Left ventricle myocardium inferior (tissue), 1 donor: ENCODE measurements at regions not wholly inside any gene's neighbourhood (a gene's known extent, or its start where the extent isn't known, plus 50 kb on each side); places are given as distances from the start of the nearest gene placed in this dataset.

Experiments used
- DNase-seq: peaks from one replicate; pipeline ENCODE4 v3.0.0-alpha.2; 2020
- H3K27ac ChIP-seq: fragments of 200-600 bp; replicated peaks from 2 replicates; pipeline ENCODE4 v1.8.0; 2021
- H3K27me3 ChIP-seq: fragments of 200-600 bp; 2 replicates; pipeline ENCODE4 v1.8.0; 2021; ENCODE audit warnings: low read depth
- H3K36me3 ChIP-seq: fragments of 200-600 bp; 2 replicates; pipeline ENCODE4 v1.8.0; 2021
- H3K4me1 ChIP-seq: fragments of 200-600 bp; 2 replicates; pipeline ENCODE4 v1.8.0; 2021
- H3K4me3 ChIP-seq: fragments of 200-600 bp; 2 replicates; pipeline ENCODE4 v1.8.0; 2021; ENCODE audit warnings: mild to moderate bottlenecking, moderate library complexity
- H3K9me3 ChIP-seq: fragments of 200-600 bp; replicated peaks from 2 replicates; pipeline ENCODE4 v1.8.0; 2021
- intact Hi-C: fragments of 100-400 bp; cut with micrococcal nuclease; formaldehyde crosslinking; loops from one replicate; pipeline ENCODE4 v1.11.0; 2022
- TF ChIP-seq, protein P1 (sequence below): fragments of 200-600 bp; IDR thresholded peaks from 2 replicates; pipeline ENCODE4 v1.8.0; 2021; ENCODE audit warnings: antibody characterized with exemption, mild to moderate bottlenecking, borderline replicate concordance
- donor health status: DM: no; HTN: yes; CAD: no; lungs with severe emphysema.

DNA sequence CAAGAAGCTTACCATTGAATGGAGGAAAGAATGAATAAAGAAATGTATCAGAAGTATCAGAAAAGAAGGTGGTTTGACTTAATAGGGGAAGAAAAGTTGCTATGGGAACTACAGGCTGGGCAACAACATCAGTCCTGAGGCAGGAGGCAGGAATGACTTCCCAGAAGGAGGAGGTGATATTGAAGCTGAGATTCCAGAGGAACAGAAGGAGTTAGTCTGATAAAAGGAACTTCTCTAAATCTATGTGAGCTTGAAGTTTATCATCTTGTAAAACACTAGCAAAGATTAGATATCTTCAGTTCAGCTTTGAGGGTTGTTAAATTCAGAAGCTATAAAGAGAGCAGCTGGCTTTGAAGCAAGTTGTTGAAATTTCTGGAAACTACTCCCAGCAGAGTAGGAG lies 213.3 kb upstream of the THRB start:
- H3K27ac ChIP-seq: no peak overlapping the region
- H3K4me1 ChIP-seq: no peaks in the 10 kb centered on the region
- H3K9me3 ChIP-seq: no peaks in the 10 kb centered on the region
- intact Hi-C loops: no loop called here
- no peak overlapping the region for H3K4me3 ChIP-seq
- no peaks in the 10 kb centered on the region for H3K27me3 ChIP-seq
- TF ChIP-seq, protein P1, sequence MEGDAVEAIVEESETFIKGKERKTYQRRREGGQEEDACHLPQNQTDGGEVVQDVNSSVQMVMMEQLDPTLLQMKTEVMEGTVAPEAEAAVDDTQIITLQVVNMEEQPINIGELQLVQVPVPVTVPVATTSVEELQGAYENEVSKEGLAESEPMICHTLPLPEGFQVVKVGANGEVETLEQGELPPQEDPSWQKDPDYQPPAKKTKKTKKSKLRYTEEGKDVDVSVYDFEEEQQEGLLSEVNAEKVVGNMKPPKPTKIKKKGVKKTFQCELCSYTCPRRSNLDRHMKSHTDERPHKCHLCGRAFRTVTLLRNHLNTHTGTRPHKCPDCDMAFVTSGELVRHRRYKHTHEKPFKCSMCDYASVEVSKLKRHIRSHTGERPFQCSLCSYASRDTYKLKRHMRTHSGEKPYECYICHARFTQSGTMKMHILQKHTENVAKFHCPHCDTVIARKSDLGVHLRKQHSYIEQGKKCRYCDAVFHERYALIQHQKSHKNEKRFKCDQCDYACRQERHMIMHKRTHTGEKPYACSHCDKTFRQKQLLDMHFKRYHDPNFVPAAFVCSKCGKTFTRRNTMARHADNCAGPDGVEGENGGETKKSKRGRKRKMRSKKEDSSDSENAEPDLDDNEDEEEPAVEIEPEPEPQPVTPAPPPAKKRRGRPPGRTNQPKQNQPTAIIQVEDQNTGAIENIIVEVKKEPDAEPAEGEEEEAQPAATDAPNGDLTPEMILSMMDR: no peak
- H3K36me3 ChIP-seq: no peaks in the 10 kb centered on the region
- no peak for DNase-seq

DNA sequence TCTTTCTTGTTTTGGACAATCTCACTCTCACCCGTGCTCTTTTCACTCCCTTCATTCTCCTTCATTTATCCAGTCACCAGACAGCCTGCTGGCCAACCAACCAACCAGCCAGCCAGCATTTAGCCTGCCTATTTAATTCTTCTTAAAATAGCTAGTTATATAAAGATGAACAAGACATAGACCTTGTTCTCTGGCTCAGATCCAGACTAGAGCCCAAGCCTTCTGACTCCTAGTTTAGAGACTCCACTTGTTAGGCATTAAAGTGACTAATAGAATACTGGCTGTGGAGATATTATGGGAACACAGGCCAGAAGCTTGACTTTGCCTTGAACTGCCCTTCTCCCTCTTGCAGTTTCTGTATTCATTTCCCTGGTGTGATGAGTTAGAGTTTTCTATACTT lies 215.3 kb upstream of the THRB start:
- Histone ChIP-seq H3K4me3 (no peak overlapping the region), H3K4me1 (no peaks in the 10 kb centered on the region), H3K9me3 (no peaks in the 10 kb centered on the region), H3K27ac (no peak overlapping the region), H3K36me3 (no peaks in the 10 kb centered on the region), H3K27me3 (no peaks in the 10 kb centered on the region)
- intact Hi-C loops: no loop called here
- TF ChIP-seq, protein P1: no peak
- no peak for DNase-seq

DNA sequence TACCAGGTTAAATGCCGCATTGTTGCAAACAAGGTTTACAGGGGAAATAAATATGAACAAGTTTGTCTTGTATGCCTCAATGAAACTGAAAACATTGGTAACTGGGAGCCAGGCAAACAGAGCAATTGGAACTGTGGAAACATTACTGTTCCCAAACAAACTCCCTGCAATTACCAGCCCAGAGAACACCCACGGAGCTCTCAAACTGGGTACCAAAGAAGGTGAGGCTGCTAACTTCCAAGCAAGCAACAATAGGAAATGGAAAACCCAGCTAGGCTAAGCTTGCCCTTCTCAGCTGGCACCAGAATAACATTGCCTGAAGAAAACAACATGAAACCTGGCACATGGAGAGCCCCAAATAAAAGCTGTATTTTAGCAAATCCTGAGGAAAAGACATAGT lies 218.9 kb upstream of the THRB start:
- intact Hi-C loops: no loop called here
- Histone ChIP-seq H3K4me3 (no peak overlapping the region), H3K9me3 (no peaks in the 10 kb centered on the region), H3K27me3 (no peaks in the 10 kb centered on the region), H3K27ac (no peak overlapping the region), H3K36me3 (no peaks in the 10 kb centered on the region), H3K4me1 (no peaks in the 10 kb centered on the region)
- TF ChIP-seq, protein P1: no peak
- DNase-seq: no peak

DNA sequence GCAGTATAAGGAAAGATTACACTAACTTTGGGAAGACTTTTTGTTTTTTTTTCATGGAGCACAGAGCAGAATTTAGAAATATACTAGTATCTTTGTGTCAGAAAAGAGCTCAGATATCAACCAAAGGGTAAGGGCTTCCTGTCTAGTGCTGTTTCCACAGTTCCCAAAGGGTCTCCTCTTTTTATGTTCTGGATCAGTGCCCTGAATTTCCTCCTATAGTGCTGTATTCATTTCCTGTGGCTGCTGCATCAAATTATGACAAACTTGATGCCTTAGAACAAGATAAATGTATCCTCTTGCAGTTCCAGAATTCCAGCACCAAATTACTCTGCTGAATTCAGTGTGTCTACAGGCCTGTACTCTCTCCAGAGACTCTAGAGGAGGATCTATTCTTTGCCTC lies 219.8 kb upstream of the THRB start:
- no peak for DNase-seq
- Histone ChIP-seq H3K36me3 (no peaks in the 10 kb centered on the region), H3K9me3 (no peaks in the 10 kb centered on the region), H3K4me1 (no peaks in the 10 kb centered on the region), H3K27me3 (no peaks in the 10 kb centered on the region), H3K4me3 (no peak overlapping the region), H3K27ac (no peak overlapping the region)
- TF ChIP-seq, protein P1: no peak
- intact Hi-C loops: no loop called here

DNA sequence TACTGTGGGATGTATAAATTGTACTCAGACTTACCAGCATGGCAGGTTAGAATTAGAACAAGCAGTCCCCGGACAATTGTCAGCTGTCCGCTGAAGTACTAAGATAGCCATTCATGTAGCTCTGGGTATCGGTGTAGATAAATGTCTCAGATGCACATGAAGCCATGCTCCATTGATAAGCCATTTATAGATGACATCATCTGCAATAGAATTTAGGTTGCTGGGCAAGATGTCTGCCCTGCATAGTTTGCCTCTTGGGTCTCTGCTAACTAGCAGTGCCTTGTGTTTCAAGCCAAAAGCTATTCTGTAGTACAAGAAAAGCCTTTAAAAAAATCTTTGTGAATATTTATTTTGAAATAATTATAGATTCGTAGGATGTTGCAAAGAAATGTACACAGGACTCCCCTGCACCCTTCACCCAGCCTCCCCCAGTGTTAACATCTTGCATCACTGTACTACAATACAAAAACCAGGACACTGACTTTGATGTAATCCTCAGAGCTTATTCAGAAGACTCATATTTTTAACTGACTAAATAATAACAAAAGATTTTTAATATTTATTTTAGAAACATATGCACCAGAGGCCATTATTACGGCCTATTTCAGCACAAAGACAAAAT lies 220.6 kb upstream of the THRB start:
- H3K4me1 ChIP-seq: no peaks in the 10 kb centered on the region
- TF ChIP-seq, protein P1: no peak

More for the DNA sequence above, 220.6 kb upstream of the THRB start:
- Histone ChIP-seq H3K27me3 (no peaks in the 10 kb centered on the region), H3K9me3 (no peaks in the 10 kb centered on the region), H3K4me3 (no peak overlapping the region), H3K36me3 (no peaks in the 10 kb centered on the region), H3K27ac (no peak overlapping the region)
- DNase-seq: no peak
- intact Hi-C loops: no loop called here
